HG03064 (cell line): ENCODE measurements at regions not wholly inside any gene's neighbourhood (a gene's known extent, or its start where the extent isn't known, plus 50 kb on each side); places are given as distances from the start of the nearest gene placed in this dataset.
"Not testable (repeated sequence)": the region's sequence is repeated elsewhere in the genome, so short reads cannot be mapped to it uniquely, and the experiment has no call there.

Experiments
- ATAC-seq: cut with Tn5 transposase; IDR thresholded peaks from one replicate; pipeline ENCODE4 v1.9.1; 2021; ENCODE audit warnings: low read depth; ENCODE audit not compliant: unreplicated experiment

DNA sequence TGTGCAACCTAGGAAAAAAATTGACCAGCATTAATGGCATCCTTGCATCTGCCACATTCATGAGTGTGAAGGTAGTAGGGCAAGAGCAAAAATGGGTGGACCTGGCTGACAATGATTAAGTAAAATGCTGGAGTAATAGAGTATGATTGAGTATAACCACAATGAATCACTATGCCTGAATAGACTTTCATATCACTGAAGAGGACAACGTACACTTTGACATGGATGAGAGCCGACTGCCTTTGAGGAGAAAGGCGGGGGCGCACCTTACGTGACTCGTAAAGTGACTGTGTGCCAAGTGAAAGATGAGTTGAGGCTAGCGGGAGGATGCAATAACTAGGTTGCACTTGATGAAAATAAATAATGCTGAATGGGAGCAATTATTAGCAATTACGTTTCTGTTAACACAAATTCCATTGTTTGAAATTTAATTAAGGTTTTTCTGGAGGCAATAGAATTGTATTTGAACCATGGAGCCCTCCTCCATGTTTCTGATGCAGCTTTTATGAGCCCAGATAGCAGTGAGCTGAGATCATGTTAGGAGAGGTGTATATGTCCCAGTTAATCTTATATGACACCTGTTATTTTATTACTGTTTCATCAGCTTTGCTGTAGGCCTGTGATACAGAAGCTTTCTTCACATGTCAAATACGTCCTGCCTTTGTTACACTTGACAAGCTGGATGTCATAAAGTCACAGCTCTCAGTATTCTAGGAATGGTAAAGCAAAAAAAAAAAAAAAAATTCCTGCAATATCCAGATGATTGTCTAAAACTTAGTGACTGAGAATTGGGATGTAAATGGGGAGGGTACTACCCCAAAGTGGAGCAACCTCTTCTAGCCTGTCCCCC is 596.5 kb downstream of the NXPH1 start:
- no peak for ATAC-seq

DNA sequence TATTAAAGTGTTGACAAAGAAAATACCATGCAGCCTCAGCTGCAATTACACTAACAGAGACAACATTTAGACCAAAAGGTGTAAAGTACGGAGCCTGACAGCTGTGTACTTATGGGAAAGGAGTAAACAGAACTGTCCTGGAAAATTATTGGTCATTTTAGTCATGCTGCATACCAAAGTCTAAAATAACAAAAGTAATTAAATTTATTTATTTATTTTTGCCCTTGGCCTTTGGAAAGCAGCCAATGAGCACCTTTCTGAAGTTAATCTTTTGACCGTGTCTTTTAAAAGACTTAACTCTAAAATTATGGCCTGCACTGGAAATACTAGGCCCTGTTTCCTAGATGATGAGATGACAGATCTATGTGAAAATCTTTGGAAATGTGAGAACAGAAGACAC is 597.6 kb downstream of the NXPH1 start:
- ATAC-seq, result no peak

DNA sequence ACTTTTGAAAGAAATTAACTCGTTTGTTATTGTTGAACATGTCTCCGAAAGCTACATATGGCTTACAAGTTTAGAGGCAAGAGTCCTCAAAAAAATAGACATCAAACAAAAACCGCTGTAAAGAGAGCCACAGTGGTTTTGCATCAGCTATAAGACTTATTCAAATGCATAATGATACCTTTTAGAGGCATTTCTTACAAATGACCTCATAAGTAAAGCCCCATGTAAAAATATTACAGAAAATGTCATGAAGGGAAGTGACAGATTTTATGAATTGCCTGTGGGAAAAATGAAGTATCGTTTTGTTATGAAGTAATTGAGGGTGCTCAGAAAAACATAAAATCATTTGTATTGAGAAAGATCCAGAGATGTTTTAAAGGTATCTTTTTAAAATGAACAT is 598.0 kb downstream of the NXPH1 start:
- no peak for ATAC-seq

DNA sequence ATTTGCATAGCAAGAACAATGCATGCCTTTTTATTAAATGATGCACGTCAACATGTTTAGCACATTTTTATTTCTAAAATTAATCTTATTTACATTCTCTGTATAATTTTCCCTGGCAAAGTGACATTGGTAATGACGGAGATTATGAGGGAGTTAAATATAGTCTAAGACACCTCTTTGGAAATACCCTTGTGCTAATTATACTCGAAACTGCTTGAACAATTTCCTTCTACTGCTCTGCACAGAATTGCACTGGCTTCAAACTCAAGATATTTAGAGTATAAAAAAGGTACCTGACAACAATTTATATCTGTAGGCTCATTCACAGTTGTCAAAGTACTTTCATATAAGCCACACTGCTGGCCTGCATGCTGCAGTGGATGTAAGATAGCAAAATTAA is 602.7 kb downstream of the NXPH1 start:
- no peak for ATAC-seq

DNA sequence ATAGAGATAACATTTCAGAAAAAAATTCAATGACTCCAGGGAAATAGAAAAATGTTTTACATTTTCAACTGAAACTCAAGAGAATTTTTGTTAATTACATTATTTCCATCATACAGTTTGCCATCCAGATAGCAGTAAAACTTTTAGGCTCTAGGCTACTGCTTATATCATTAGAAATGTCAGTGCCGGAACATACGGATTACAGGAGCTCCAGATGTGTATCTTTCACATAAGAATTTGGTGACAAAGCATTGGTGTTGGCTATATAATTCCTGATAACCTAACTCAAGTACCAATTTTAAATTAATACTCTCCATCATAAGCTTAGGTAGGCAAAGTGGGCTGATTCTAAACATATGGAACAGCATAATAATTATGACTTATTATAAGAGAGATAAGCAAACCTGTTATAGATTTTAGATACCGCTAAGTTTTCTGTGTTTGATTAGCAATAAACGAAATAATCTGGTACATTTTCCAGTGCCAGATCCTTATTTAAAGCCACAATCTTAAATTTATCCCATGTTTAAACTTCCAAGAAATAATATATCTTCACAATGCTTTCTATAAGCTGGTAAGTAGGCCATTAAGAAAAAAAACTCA is 637.9 kb downstream of the NXPH1 start:
- ATAC-seq, result no peak

DNA sequence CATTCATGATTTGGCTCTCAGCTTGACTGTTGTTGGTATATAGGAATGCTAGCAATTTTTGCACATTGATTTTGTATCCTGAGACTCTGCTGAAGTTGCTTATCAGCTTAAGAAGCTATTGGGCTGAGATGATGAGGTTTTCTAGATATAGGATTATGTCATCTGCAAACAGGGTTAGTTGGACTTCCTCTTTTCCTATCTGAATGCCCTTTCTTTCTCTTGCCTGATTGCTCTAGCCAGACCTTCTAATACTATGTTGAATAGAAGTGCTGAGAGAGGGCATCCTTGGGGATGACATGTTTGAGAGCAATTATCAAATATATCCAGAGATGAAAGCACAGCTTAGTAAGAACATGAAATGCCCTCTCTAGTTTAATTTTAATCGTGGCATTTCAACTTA is 642.4 kb downstream of the NXPH1 start:
- not testable (repeated sequence) for ATAC-seq

DNA sequence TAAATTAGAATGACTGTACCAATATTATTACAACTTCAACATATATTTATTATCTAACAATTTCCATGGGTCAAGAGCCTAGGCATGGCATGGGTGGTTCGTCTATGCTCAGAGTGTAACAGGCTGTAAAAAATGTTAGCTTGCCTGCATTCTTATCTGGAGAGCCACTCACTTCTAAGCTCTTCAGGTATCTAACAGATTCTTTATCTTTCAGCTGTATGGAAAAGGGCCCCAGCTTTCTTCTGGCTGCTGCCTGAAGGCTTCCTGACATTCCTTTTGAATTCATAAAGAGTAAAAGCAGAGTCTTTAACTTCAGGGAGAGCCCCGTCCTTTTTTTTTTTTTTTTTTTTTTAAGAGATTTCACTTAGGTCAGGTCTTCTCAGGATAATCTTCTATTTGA is 648.8 kb downstream of the NXPH1 start:
- no peak for ATAC-seq

DNA sequence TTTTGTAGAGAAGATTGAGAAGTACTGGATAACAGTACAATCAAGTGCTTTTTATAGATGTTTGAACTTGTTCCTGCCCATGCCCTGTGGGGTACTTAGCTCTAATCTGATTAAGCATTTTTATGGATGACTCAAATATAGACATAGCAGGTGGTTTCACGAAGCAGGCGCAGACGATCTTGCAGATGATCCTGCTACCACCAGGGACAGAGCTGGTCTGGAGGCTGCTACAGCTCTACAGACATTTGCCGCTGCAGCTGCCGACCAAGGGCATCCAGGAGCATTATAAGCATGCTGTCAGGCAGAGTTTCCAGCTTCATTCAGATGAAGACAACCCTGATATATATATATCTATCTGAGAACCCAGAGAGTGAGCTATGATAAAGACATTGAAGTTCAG is 650.4 kb downstream of the NXPH1 start:
- ATAC-seq, result no peak

DNA sequence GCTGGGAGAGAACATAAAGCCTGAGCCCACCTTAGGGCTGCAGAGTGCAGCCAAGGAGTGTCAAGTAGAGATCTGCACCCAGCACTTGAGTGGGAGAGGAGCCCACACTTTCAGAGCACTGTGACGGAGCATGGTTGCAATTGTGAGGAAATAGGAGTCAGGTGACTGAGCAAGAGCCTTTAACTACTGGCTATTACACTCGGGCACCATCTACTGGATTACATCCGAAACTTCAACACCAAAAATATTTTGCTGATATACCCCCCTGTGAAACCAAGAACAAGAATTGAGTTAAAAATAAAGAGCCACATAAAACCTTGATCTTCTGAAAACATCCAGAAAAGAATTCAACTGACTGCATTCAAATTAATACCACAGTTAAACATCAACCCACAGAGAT is 657.9 kb downstream of the NXPH1 start:
- no peak for ATAC-seq

DNA sequence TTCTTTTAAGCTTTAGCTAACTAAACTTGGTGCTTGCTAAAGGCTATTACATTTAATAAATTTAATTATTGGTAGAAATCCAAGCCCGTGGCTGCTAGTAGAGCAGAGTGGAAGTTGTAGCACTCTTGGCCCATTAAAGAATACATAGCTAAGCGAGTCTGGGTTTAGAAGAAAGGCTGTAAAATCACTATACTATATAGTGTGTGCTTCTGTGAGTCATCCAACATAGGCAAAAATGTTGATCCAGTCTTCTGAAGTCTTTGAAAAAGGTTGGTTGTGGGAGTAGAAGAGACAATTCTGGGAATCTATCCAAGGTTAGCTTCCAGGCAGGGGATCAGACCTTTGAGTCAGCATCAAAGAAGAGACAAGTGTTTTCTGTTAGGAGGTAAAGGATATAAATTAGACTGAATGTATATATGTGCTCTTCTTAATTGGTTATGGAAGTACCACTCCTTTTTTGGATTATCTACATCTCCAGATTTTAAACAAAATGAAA is 664.2 kb downstream of the NXPH1 start:
- no peak for ATAC-seq

DNA sequence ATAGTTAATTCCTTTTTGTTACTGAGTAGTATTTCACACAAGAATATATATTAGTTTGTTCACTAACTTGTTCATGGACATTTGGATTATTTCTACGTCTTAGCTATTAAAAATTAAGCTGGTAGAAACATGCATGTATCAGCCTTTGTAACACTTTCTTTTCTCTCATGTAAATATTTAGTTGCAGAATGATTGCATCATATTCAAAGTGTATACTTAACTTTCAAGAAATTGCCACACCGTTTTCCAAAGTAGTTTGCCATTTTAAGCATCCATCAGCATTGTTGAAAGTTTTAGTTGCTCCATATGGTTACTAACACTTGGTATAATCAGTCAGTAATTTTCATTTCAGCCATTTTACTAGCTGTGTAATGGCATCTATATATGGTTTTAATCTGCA is 666.9 kb downstream of the NXPH1 start:
- ATAC-seq, result no peak

DNA sequence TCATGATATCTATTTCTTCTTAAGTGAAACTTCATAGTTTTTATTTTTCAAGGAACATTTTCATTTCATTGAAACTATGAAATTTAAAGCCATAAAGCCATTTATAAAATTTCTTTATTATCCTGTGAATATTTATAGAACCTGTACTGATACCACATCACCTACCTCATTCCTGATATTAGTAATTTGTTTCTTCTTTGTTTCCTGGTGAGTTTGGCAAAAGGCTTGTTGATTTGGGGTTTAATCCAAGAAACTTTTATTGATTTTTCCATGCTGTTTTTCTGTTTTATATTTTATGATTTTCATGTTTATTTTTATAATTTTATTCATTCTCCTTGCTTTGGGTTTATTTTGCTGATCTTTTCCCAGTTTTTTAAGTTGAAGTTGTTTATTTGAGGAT is 669.4 kb downstream of the NXPH1 start:
- no peak for ATAC-seq

DNA sequence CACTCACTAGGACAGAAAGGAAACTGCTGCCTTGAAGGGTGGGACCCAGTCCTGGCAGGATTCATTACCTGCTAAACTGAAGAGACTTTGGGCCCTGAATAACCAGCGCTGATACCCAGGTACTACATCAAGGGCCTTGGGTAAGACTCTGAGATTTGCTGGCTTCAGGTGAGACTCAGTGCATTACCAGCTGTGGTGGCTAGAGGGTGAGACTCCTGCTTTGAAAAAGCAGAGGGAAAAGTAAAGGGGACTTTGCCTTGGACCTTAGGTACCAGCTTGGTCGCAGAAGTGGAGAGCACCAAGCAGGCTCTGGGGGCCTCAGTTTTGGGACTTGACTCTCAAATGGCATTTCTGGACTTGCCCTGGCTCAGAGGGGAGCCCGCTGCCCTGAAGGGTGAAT is 673.3 kb downstream of the NXPH1 start:
- ATAC-seq, result no peak

DNA sequence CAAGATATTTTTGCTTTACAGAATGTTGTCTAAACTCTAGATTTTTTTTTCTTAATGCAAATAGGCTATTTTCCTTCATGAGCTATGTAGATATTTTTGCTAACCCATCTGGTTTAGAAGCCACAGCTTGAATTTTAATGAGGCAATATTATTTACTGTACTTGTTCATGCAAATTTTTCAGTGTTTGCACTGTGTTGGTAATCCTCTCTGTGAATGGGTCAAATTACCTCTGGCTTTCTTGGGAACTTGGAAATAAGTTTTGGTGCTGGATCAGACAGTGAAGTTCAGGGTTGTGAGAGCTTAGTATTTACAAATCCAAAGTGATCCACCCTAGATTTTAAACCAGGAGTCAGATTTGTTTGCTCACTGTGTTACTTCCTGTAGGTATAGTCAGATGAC is 686.9 kb downstream of the NXPH1 start:
- no peak for ATAC-seq

DNA sequence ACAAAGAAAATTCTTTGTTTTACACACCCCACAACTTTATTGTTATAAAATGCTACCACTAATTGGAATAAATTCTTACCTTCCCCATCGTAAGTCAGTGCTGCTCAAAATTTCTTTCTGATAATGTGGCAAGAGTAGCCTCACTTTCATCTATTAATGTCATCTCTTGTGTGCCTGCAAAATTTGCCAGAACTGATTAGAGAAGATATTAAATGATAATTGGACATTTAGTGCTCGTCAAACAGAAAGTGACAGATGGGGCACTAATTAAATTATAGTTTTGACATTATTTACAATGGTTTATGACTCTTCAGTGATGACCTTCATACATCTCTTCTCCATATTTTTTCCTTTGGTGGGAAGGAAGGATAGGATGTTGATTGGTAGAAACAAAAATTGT is 690.9 kb downstream of the NXPH1 start:
- no peak for ATAC-seq

DNA sequence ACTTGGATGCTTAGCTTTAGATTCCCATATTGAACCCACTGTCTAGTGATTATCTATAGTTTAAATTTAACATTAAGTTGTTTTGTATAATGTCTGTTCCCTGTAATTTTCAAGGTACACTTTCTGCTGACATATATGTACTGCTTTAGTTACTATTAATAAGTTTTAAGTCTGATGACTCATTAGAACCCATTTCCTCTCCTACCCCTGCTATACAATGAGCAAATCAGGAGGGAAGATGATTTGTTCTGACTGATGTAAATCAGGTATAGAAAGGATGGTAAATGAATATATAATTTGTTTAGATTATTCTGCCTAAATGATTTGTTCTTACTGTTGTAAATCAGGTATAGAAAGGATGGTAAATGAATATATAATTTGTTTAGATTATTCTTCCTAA is 691.8 kb downstream of the NXPH1 start:
- ATAC-seq, result no peak

DNA sequence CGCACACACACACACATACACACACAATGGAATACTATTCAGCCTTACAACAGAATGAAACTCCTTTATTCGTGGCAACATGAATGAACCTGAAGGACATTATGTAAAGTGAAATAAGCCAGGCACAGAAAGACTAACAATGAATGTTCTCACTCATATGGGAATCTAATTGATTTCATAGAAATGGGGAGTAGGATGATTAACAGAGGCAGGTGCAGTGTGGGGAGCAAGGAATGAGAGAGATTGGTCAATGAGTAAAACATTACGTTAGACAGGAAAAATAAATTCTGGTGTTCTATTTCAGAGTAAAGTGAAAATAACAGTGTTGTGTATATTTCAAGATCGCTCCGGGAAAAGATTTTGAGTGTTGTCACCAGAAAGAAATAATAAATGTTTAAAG is 694.5 kb downstream of the NXPH1 start:
- ATAC-seq, result no peak

DNA sequence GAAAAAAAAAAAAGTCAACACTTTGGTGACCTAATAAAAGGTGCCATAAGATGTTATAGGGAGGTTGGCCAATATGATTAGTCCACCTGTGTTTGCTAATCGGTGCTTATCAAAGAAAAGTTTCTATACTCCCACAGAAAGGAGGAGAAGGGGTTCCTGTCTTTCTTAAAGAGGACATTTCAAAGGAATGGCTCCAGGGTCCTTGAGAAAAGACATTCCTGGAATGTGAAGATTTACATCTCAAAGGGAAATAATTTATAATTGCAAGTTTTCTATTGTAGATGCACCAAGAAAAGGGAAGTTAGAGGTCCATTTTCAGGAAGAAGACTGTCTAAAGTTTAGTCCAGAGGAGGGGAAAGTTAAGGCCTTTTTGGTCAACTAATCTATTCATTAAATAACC is 715.3 kb downstream of the NXPH1 start:
- no peak for ATAC-seq

DNA sequence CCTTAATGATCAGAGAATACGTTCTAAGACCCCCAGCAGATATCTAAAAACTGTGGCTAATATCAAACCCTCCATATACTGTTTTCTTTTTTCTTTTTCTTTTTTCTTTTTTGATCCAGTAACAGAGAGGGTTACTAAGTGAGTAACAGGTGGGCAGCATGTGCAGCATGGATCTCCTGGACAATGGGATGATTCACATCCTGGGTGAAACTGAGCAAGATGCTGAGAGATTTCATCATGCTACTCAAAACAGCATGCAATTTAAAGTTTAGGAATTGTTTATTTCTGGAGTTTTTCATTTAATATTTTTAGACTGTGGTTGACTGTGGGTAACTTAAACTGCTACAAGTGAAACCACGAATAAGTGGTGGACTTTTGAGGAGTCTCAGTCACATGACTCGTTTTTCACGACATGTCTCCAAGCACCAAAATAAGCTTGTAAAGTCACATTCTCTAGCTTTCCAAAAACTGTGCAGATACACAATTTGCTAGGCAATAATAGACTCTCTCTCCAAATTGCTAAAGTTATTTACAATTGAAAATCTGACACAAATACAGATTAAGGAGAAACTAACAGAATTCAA is 716.2 kb downstream of the NXPH1 start:
- ATAC-seq, result no peak

DNA sequence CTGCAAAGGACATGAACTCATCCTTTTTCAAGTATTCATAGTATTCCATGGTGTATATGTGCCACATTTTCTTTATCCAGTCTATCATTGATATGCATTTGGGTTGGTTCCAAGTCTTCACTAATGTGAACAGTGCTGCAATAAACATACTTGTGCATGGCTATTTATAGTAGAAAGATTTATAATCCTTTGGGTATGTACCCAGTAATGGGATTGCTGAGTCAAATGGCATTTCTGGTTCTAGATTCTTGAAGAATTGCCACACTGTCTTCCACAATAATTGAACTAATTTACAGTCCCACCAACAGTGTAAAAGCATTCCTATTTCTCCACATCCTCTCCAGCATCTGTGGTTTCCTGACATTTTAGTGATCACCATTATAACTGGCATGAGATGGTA is 730.3 kb downstream of the NXPH1 start:
- not testable (repeated sequence) for ATAC-seq

DNA sequence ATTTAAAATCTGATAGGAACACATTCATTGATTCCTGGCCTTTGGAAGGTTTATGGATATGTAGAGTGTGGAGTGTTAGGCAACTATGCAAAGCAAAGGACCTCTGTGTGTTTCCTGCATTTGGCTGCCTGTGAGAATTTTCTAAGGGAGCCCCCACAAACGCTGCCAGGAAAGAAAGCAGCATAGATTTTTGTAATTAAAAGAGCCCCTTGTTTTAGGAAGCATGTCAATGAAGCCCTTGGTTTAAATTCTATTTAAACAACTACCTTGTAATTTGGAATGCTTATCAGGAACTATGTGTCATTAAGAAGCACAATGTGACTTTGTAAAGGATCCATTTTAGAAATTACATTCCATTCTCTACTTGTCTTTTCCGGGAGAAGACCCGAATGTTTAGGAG is 742.5 kb downstream of the NXPH1 start:
- ATAC-seq, result no peak

DNA sequence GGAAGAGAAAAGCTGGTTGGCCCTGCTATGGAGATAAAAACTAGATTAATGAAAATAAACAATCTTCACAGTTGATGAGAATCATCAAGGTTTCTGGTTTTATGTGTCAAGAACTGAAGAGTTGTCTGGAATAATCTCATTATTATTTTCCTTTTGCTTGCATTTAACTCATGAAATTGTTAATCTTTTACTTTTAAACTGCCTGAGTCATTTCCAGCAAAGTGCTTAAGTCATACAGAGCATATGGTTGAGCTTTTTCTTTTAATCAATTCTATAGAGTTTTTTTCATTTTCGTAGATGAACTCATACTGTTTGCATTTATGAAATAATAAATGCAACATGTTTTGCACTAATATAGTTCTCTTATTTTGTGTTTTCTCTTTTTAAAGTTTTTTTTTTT is 747.9 kb downstream of the NXPH1 start:
- ATAC-seq, result no peak
